IMR-90 (cell line): ENCODE measurements at regions not wholly inside any gene's neighbourhood (a gene's known extent, or its start where the extent isn't known, plus 50 kb on each side); places are given as distances from the start of the nearest gene placed in this dataset.

Experiments used
- ATAC-seq: fragments of 200-7000 bp; cut with Tn5 transposase; 2 replicates; pipeline ENCODE4 v1.9.1; 2020; ENCODE audit warnings: low read depth, mild to moderate bottlenecking, moderate library complexity
- BruUV-seq: library from RNA; stranded (reverse); fragments of 400-500 nt; replicated peaks from 2 replicates; lab custom pipeline; 2021; lab: Mats Ljungman, UMichigan
- CTCF ChIA-PET: fragments of 300-600 bp; formaldehyde crosslinking; extraction: SDS; loops from one replicate; lab custom pipeline; 2021; ENCODE audit warnings: antibody characterized with exemption; lab: Yijun Ruan, JAX
- POLR2A ChIA-PET: fragments of 300-600 bp; sonication (Branson Sonifier 250); formaldehyde crosslinking; loops from one replicate; lab custom pipeline; 2022; ENCODE audit warnings: antibody characterized with exemption; ENCODE audit not compliant: unreplicated experiment; lab: Charles Lee
- DNase-seq: peaks from one replicate; pipeline ENCODE4 v3.0.0; 2013
- H2AFZ ChIP-seq: replicated peaks from 2 replicates; pipeline ENCODE3; 2013; ENCODE audit warnings: low read length, mild to moderate bottlenecking; ENCODE audit not compliant: poor library complexity
- H2AK5ac ChIP-seq: 2 replicates; pipeline ENCODE4 v1.6.1; 2013; ENCODE audit warnings: low read depth, low read length, inconsistent platforms
- H2AK9ac ChIP-seq: replicated peaks from 2 replicates; pipeline ENCODE3; 2013; ENCODE audit warnings: mild to moderate bottlenecking, low read depth, low read length, moderate library complexity; ENCODE audit not compliant: poor library complexity
- H2BK120ac ChIP-seq: 2 replicates; pipeline ENCODE4 v1.6.1; 2013; ENCODE audit warnings: low read depth, low read length, inconsistent platforms
- H2BK15ac ChIP-seq: 3 replicates; pipeline ENCODE4 v1.6.1; 2013; ENCODE audit warnings: low read depth, low read length, inconsistent platforms
- H2BK20ac ChIP-seq: 2 replicates; pipeline ENCODE4 v1.6.1; 2013; ENCODE audit warnings: low read depth, mild to moderate bottlenecking, inconsistent platforms, low read length, moderate library complexity
- H2BK5ac ChIP-seq: 2 replicates; pipeline ENCODE4 v1.6.1; 2013; ENCODE audit warnings: mild to moderate bottlenecking, low read depth, low read length, inconsistent platforms; ENCODE audit not compliant: poor library complexity, severe bottlenecking
- H3K14ac ChIP-seq: replicated peaks from 2 replicates; pipeline ENCODE4 v1.6.1; 2013; ENCODE audit warnings: low read depth, low read length, inconsistent platforms
- H3K18ac ChIP-seq: 2 replicates; pipeline ENCODE4 v1.6.1; 2013; ENCODE audit warnings: low read depth, low read length, control low read depth
- H3K23ac ChIP-seq: 2 replicates; pipeline ENCODE4 v1.6.1; 2013; ENCODE audit warnings: low read depth, low read length, inconsistent platforms
- H3K27ac ChIP-seq: 2 replicates; pipeline ENCODE4 v1.5.1; 2013; ENCODE audit warnings: mild to moderate bottlenecking, control low read depth, low read length; ENCODE audit not compliant: insufficient read depth
- H3K27me3 ChIP-seq: 2 replicates; pipeline ENCODE4 v1.6.1; 2013; ENCODE audit warnings: low read length; ENCODE audit not compliant: control insufficient read depth, insufficient read depth
- H3K36me3 ChIP-seq: 2 replicates; pipeline ENCODE4 v1.6.1; 2013; ENCODE audit warnings: low read length, mixed read lengths; ENCODE audit not compliant: control insufficient read depth, insufficient read depth
- H3K4ac ChIP-seq: 2 replicates; pipeline ENCODE4 v1.6.1; 2013; ENCODE audit warnings: low read depth, low read length, inconsistent platforms
- H3K4me1 ChIP-seq: 2 replicates; pipeline ENCODE4 v1.6.1; 2013; ENCODE audit warnings: low read length, mixed read lengths; ENCODE audit not compliant: control insufficient read depth, insufficient read depth
- H3K4me2 ChIP-seq: 2 replicates; pipeline ENCODE4 v1.6.1; 2013; ENCODE audit warnings: low read depth, mild to moderate bottlenecking, control low read depth, low read length, moderate library complexity
- H3K4me3 ChIP-seq: 2 replicates; pipeline ENCODE4 v1.5.1; 2013; ENCODE audit warnings: low read depth, mild to moderate bottlenecking, control low read depth, low read length, moderate library complexity; ENCODE audit not compliant: insufficient read depth
- H3K56ac ChIP-seq: 2 replicates; pipeline ENCODE4 v1.6.1; 2013; ENCODE audit warnings: low read length, inconsistent platforms; ENCODE audit not compliant: insufficient read depth; ENCODE audit errors: extremely low read depth
- H3K79me1 ChIP-seq, 2 experiments: 2 replicates each; pipeline ENCODE4 v1.6.1; 2013; ENCODE audit warnings: low read length in 2 of 2, inconsistent platforms in 1 of 2, low read depth in 1 of 2
- H3K9ac ChIP-seq: 2 replicates; pipeline ENCODE4 v1.6.1; 2013; ENCODE audit warnings: low read depth, low read length, control low read depth
- H3K9me1 ChIP-seq: 2 replicates; pipeline ENCODE4 v1.6.1; 2013; ENCODE audit warnings: low read length, inconsistent platforms; ENCODE audit not compliant: insufficient read depth
- H3K9me3 ChIP-seq: 2 replicates; pipeline ENCODE4 v1.6.1; 2013; ENCODE audit warnings: low read length; ENCODE audit not compliant: control insufficient read depth, insufficient read depth
- H4K20me1 ChIP-seq: 2 replicates; pipeline ENCODE4 v1.6.1; 2013; ENCODE audit warnings: low read length, inconsistent platforms; ENCODE audit not compliant: insufficient read depth
- H4K5ac ChIP-seq: 2 replicates; pipeline ENCODE4 v1.6.1; 2013; ENCODE audit warnings: mild to moderate bottlenecking, low read depth, low read length, control low read depth
- H4K8ac ChIP-seq, 2 experiments: 2 replicates each; pipeline ENCODE4 v1.6.1; 2013; ENCODE audit warnings: low read depth in 2 of 2, low read length in 2 of 2, control low read depth in 1 of 2, inconsistent platforms in 1 of 2
- H4K91ac ChIP-seq: 2 replicates; pipeline ENCODE4 v1.6.1; 2013; ENCODE audit warnings: low read depth, low read length, inconsistent platforms; ENCODE audit not compliant: insufficient read depth
- CHD1 ChIP-seq: IDR thresholded peaks from 2 replicates; pipeline ENCODE4 v1.6.1; 2012; ENCODE audit warnings: low read depth, low read length, improper control_type of control experiment
- FOS ChIP-seq: fragments of 150-350 bp; IDR thresholded peaks from 2 replicates; pipeline ENCODE4 v1.6.1; 2016; ENCODE audit warnings: low read depth, low read length
- MAZ ChIP-seq: IDR thresholded peaks from 2 replicates; pipeline ENCODE4 v1.6.1; 2012; ENCODE audit warnings: low read depth, mild to moderate bottlenecking, low read length, improper control_type of control experiment, moderate library complexity, borderline replicate concordance
- NFE2L2 ChIP-seq: fragments of 150-350 bp; IDR thresholded peaks from 2 replicates; pipeline ENCODE4 v1.6.1; 2016; ENCODE audit warnings: low read depth, mild to moderate bottlenecking, low read length
- POLR2A ChIP-seq: IDR thresholded peaks from 2 replicates; pipeline ENCODE4 v1.6.1; 2012; ENCODE audit warnings: mild to moderate bottlenecking, low read depth, low read length
- RAD21 ChIP-seq: IDR thresholded peaks from 2 replicates; pipeline ENCODE4 v1.6.1; 2012; ENCODE audit warnings: low read length, improper control_type of control experiment
- RCOR1 ChIP-seq: IDR thresholded peaks from 2 replicates; pipeline ENCODE4 v1.6.1; 2012; ENCODE audit warnings: mild to moderate bottlenecking, low read length, improper control_type of control experiment; ENCODE audit not compliant: insufficient replicate concordance
- WGBS, 2 experiments: methylation state at CpG; one replicate each; pipeline versions ENCODE4 v1.1.5 to v1.1.7; 2013; ENCODE audit warnings: missing lambda C conversion rate in 2 of 2; ENCODE audit not compliant: insufficient read length in 1 of 2; ENCODE audit errors: extremely low coverage in 2 of 2; 5-methylcytosine and 5-hydroxymethylcytosine counted together
- dilution Hi-C: fragments of 300-500 bp; cut with HindIII; formaldehyde crosslinking; loops from one replicate; pipeline ENCODE4 v1.14.3; 2018; ENCODE audit warnings: low sequenced_read_pairs; ENCODE audit not compliant: unreplicated experiment
- in situ Hi-C: fragments of 300-500 bp; cut with MboI; formaldehyde crosslinking; loops from 3 replicates; pipeline ENCODE4 v1.14.3; 2019; ENCODE audit warnings: low sequenced_read_pairs, inconsistent platforms, mixed read lengths
- intact Hi-C: fragments of 100-400 bp; cut with micrococcal nuclease; formaldehyde crosslinking; loops from 2 replicates; pipeline ENCODE4 v1.10.0; 2022

DNA sequence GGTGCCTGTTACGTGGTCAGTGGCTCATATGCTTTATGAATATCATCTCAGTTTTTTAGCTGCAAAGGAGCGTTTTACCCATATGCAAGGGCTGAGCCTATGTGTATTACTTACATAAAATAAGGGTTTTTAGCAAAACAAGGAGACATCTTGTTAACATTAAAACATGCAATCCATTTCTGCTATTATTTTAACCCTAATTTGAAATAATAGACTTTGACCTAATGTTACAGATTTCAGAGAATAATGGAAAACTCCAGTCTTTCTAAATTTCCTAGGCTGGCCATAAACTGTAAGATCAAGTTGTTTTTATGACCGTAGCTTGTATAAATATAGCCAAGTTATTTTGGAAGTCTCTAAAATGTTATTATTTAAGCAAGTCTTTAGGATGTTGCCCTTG is 121.1 kb upstream of the SEMA6A start:
- Histone ChIP-seq H3K36me3 (no peaks in the 10 kb centered on the region), H4K5ac (no peak overlapping the region), H3K9ac (no peak overlapping the region), H3K14ac (no peak overlapping the region), H2BK5ac (no peak overlapping the region), H2AK9ac (no peak overlapping the region), H2BK15ac (no peak overlapping the region), H4K8ac (no peak overlapping the region), H3K18ac (no peak overlapping the region), H3K27me3 (no peaks in the 10 kb centered on the region), H3K9me1 (no peaks in the 10 kb centered on the region), H4K20me1 (no peaks in the 10 kb centered on the region), H3K79me1 (no peaks in the 10 kb centered on the region), H4K91ac (no peak overlapping the region), H3K23ac (no peak overlapping the region), H2AK5ac (no peak overlapping the region), H2AFZ (no peak overlapping the region), H2BK20ac (no peak overlapping the region), H3K56ac (no peak overlapping the region), H3K4ac (no peak overlapping the region), H3K4me3 (no peak overlapping the region), H3K4me2 (no peak overlapping the region), H3K27ac (no peak overlapping the region), H3K9me3 (peaks cover 2% of the 10 kb centered on the region; the same call in 1 of the 2 replicates), H2BK120ac (no peak overlapping the region), H3K4me1 (no peaks in the 10 kb centered on the region)
- POLR2A ChIA-PET, result no interaction called here
- intact Hi-C loops (no loop called here), in situ Hi-C loops (no loop called here), dilution Hi-C loops (no loop called here)
- no CpG with 5 or more reads among the region's 3 CpGs for WGBS, 2 experiments
- no TSS peak for BruUV-seq
- DNase-seq (no peak), ATAC-seq (no peak)
- TF ChIP-seq POLR2A (no peak), MAZ (no peak), RAD21 (no peak), RCOR1 (no peak), CHD1 (no peak), FOS (no peak), NFE2L2 (no peak)
- CTCF ChIA-PET, result no interaction called here
